Epithelial cell of esophagus (primary cell): ENCODE measurements at regions not wholly inside any gene's neighbourhood (a gene's known extent, or its start where the extent isn't known, plus 50 kb on each side); places are given as distances from the start of the nearest gene placed in this dataset.

Experiments
- DNase-seq: peaks from one replicate; pipeline ENCODE4 v3.0.0; 2010; ENCODE audit warnings: low read depth
- H3K4me3 ChIP-seq: 2 replicates; pipeline ENCODE4 v1.5.1; 2011; ENCODE audit warnings: mild to moderate bottlenecking, low read length, control low read depth
- TF ChIP-seq, protein P1 (sequence below): IDR thresholded peaks from 2 replicates; pipeline ENCODE4 v1.5.1; 2011; ENCODE audit warnings: low read depth, mild to moderate bottlenecking, low read length, control low read depth, inconsistent platforms; ENCODE audit not compliant: insufficient read depth; ENCODE audit errors: missing control alignments

DNA sequence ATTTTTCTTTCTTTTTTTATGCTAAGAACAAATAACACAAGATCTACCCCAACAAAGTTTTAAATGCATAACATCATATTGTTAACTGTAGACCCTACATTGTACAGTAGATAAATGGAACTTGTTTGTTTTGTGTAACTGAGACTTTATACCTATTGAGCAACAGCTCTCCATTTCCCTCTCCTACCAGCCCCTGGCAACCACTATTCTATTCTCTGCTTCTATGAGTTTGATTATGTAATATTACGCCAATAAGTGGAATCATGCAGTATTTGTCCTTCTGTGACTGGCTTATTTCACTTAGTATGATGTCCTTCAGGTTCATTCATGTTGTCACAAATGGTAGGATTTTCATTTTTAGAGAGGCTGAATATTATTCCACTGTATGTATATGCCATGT, 308.2 kb upstream of the PRR16 start:
- TF ChIP-seq, protein P1, sequence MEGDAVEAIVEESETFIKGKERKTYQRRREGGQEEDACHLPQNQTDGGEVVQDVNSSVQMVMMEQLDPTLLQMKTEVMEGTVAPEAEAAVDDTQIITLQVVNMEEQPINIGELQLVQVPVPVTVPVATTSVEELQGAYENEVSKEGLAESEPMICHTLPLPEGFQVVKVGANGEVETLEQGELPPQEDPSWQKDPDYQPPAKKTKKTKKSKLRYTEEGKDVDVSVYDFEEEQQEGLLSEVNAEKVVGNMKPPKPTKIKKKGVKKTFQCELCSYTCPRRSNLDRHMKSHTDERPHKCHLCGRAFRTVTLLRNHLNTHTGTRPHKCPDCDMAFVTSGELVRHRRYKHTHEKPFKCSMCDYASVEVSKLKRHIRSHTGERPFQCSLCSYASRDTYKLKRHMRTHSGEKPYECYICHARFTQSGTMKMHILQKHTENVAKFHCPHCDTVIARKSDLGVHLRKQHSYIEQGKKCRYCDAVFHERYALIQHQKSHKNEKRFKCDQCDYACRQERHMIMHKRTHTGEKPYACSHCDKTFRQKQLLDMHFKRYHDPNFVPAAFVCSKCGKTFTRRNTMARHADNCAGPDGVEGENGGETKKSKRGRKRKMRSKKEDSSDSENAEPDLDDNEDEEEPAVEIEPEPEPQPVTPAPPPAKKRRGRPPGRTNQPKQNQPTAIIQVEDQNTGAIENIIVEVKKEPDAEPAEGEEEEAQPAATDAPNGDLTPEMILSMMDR = no peak
- peak; percentile 41 for DNase-seq
- H3K4me3 ChIP-seq = no peak overlapping the region

DNA sequence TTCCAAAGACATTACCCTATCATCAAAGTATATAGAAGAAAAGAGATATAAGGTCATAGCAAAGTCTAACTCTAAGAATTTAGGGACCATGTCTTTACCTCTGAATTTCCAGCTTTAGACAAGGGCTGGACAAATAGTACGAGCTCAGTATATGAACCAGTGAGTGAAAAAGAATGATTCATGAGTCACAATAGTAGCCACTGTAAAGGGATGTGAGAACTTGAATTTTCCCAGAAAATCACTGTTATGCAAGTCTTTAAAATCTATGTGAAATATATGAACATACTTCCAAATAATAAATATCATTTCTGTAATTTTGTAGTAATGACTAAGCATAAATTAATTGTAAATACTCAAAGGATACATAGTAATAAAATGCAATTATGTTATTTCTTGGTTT, 305.9 kb upstream of the PRR16 start:
- TF ChIP-seq, protein P1 = no peak
- no peak for DNase-seq

DNA sequence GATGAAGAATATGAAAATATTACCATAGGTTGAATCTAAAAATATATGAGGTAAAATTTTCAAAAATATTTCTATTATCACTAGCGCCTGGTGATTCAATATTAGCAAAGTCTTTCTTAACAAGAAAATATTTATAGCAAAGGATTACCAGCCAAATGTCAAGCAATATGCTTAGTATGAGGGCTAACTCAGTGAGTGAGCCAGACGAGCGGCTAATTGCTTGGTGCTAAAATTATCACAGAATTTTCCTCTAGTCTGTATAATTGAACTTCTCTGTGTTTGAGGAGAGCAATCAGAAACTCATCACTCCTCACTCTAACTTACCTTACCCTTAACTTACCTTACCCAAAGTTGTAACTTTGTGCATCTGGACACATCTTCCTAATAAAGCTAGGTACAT, 304.9 kb upstream of the PRR16 start:
- H3K4me3 ChIP-seq = no peak overlapping the region
- TF ChIP-seq, protein P1 = no peak
- no peak for DNase-seq

More for the DNA sequence above, 305.9 kb upstream of the PRR16 start:
- no peak overlapping the region for H3K4me3 ChIP-seq

DNA sequence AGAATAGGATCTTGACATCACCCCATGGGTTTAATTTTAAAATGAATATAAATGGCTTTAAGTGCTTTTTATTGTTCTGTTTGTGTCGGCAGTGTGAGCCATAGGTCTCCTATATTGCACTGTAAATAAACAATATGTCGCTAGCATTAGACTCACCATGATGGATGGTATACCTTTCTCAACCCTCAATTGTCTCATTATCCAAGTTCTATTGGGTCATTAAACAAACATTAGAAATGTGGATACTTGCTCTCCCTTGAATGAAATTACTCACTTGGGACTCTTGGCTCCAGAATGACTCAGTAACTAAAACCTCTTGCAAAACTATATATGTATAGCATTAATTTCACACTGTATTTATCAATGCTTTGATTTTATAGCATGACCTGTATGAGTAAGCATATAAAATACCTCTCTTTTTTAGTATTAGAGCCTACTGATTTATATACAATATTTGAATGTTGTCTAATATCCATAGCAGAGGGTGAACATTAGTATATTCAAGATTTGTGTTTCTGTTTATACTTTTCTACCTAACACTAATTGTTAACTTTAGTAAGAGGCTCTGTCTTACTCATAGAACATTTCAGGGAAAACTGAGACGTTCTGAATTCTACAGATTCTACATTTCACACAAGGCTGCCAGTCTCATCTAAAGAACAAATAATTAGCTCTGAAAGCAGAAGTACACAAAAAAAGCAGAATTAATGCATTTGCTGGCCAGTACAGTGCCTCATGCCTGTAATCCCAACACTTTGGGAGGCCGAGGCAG, 303.8 kb upstream of the PRR16 start:
- DNase-seq = peak; percentile 93
- TF ChIP-seq, protein P1 = no peak
- H3K4me3 ChIP-seq = no peak overlapping the region

DNA sequence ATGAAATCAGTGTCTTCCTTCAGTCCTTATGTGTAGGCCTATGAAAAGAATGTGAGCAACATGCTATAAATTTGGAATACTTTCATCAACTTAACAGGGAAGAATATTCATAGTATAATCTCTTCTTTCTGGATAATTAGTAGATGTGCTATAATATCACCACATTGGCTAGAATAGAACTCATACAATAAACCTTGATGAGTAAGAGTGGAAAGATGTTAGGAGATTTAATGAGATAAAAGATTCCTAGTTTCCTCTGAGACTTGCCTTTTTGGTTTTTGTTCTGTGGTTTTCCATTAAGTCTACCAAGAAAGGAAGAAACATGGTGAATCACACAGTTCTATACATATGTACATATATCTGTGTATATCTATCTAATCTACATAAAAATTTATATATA, 301.8 kb upstream of the PRR16 start:
- no peak overlapping the region for H3K4me3 ChIP-seq
- DNase-seq = no peak
- TF ChIP-seq, protein P1 = no peak

DNA sequence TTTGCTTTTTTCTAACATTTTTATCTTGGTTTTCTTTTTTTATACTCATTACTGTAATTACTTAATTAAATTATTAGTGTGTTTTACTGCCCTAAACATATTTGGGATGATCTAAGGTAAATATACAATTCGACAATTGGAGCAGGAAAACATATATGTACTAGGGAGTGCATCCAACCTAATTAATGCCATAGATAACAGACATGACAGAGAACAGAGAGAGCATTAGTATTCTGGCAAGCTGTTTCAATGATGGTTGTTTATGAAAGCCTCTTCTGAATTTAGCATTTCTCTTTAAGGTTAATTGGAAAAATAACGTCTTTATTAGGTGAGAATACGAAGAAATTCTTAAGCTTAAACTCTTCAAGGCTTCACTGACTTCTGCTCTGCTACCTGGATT, 300.1 kb upstream of the PRR16 start:
- TF ChIP-seq, protein P1 = no peak
- no peak for DNase-seq
- H3K4me3 ChIP-seq = no peak overlapping the region

DNA sequence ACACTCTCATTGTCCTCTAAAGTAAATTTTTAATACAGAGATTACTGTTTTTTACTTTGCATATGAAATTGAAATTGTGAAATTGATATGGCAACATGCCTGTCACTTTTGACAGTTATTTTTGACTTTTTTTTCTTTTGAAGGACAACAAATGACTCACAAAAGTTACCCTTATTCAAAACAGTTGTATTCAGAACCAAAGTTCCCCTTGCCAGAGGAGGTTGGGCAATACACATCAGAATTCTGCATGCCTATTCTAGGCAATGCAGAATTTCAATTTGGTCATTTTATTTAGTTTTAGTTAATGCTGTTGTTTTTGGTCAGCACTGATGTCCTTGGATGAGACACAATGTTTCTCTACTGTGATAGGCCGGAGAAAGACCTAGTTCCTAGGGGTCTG, 299.1 kb upstream of the PRR16 start:
- DNase-seq = no peak
- H3K4me3 ChIP-seq = no peak overlapping the region
- TF ChIP-seq, protein P1 = no peak
